ENCODE measurements at regions not wholly inside any gene's neighbourhood (a gene's known extent, or its start where the extent isn't known, plus 50 kb on each side); places are given as distances from the start of the nearest gene placed in this dataset.

- H3K4me2 ChIP-seq (ENCODE audit: low read length) = no peak overlapping the region
- H2AFZ ChIP-seq = no peak overlapping the region
- H3K4me1 ChIP-seq = peaks cover 14% of the 10 kb centered on the region
- H3K9ac ChIP-seq = no peak overlapping the region
- H3K79me2 ChIP-seq = no peaks in the 10 kb centered on the region
- no peaks in the 10 kb centered on the region for H3K9me3 ChIP-seq (ENCODE audit: control insufficient read depth, low read length)
- no peaks in the 10 kb centered on the region for H3K27me3 ChIP-seq (ENCODE audit: control insufficient read depth, insufficient read depth, low read length)
- no peak overlapping the region for H3K27ac ChIP-seq
- H3K4me3 ChIP-seq (ENCODE audit: low read depth, low read length) = no peak overlapping the region
- no peaks in the 10 kb centered on the region for H3K36me3 ChIP-seq (ENCODE audit: control insufficient read depth, insufficient read depth, low read length)
- TF ChIP-seq CTCF (IDR thresholded peaks at IDR 0.05) = no peak
Measured at GRCh38 chr1:229089586-229090208, 181.2 kb upstream of the RAB4A start.

GRCh38 chr1:229091721-229092136 lies 179.2 kb upstream of the RAB4A start:
- no peak overlapping the region for H3K4me3 ChIP-seq (ENCODE audit: low read depth, low read length)
- H3K79me2 ChIP-seq = no peaks in the 10 kb centered on the region
- H3K36me3 ChIP-seq (ENCODE audit: control insufficient read depth, insufficient read depth, low read length) = no peaks in the 10 kb centered on the region
- no peaks in the 10 kb centered on the region for H3K27me3 ChIP-seq (ENCODE audit: control insufficient read depth, insufficient read depth, low read length)
- TF ChIP-seq CTCF (IDR thresholded peaks at IDR 0.05) = no peak
- H3K9ac ChIP-seq = no peak overlapping the region
- H3K27ac ChIP-seq = no peak overlapping the region
- no peak overlapping the region for H3K4me2 ChIP-seq (ENCODE audit: low read length)
- peaks cover 14% of the 10 kb centered on the region for H3K4me1 ChIP-seq
- H2AFZ ChIP-seq = no peak overlapping the region
- H3K9me3 ChIP-seq (ENCODE audit: control insufficient read depth, low read length) = no peaks in the 10 kb centered on the region

- peak overlapping the region; percentile 86 for H3K27ac ChIP-seq
- peak overlapping the region; percentile 41 for H3K4me3 ChIP-seq (ENCODE audit: low read depth, low read length)
- H3K4me1 ChIP-seq = peaks cover 14% of the 10 kb centered on the region
- H3K36me3 ChIP-seq (ENCODE audit: control insufficient read depth, insufficient read depth, low read length) = no peaks in the 10 kb centered on the region
- H3K9me3 ChIP-seq (ENCODE audit: control insufficient read depth, low read length) = no peaks in the 10 kb centered on the region
- no peak for TF ChIP-seq CTCF (IDR thresholded peaks at IDR 0.05)
- H3K4me2 ChIP-seq (ENCODE audit: low read length) = peak overlapping the region; percentile 65
- peak overlapping the region; percentile 66 for H2AFZ ChIP-seq
- H3K79me2 ChIP-seq = no peaks in the 10 kb centered on the region
- H3K27me3 ChIP-seq (ENCODE audit: control insufficient read depth, insufficient read depth, low read length) = no peaks in the 10 kb centered on the region
- H3K9ac ChIP-seq = no peak overlapping the region
Measured at GRCh38 chr1:229092377-229093237, 178.3 kb upstream of the RAB4A start.

GRCh38 chr1:229093238-229093540 lies 177.7 kb upstream of the RAB4A start:
- H3K79me2 ChIP-seq = no peaks in the 10 kb centered on the region
- H3K4me3 ChIP-seq (ENCODE audit: low read depth, low read length) = peak overlapping the region; percentile 41
- H3K4me1 ChIP-seq = peaks cover 14% of the 10 kb centered on the region
- H3K9me3 ChIP-seq (ENCODE audit: control insufficient read depth, low read length) = no peaks in the 10 kb centered on the region
- no peaks in the 10 kb centered on the region for H3K36me3 ChIP-seq (ENCODE audit: control insufficient read depth, insufficient read depth, low read length)
- H2AFZ ChIP-seq = peak overlapping the region; percentile 66
- H3K9ac ChIP-seq = no peak overlapping the region
- H3K27me3 ChIP-seq (ENCODE audit: control insufficient read depth, insufficient read depth, low read length) = no peaks in the 10 kb centered on the region
- no peak for TF ChIP-seq CTCF (IDR thresholded peaks at IDR 0.05)
- peak overlapping the region; percentile 86 for H3K27ac ChIP-seq
- peak overlapping the region; percentile 65 for H3K4me2 ChIP-seq (ENCODE audit: low read length)

All from parathyroid adenoma (tissue), 2 donors.